ENCODE measurements at regions not wholly inside any gene's neighbourhood (a gene's known extent, or its start where the extent isn't known, plus 50 kb on each side); places are given as distances from the start of the nearest gene placed in this dataset.
A peak's percentile ranks its signal among the peaks of the same experiment; 100 is the strongest.

DNA sequence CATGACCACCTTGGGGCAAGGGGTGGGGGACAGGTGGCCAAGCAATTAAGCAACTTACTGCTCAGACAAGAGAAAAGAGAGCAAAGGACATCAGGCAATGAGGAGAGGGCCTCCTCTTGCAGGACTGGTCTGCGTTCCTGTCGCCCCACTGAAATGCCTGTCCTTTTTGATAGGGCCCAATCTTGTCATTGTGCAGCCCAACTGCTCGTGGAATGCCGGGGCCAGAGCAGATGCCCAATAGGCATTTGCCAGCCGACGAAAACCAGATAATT is 104.5 kb upstream of the SH3BP4 start:
- no peaks in the 10 kb centered on the region for H3K36me3 ChIP-seq
- no peak overlapping the region for H3K4me3 ChIP-seq
- H3K27ac ChIP-seq, result no peak overlapping the region
- no peaks in the 10 kb centered on the region for H3K27me3 ChIP-seq
- H3K9me3 ChIP-seq, result no peaks in the 10 kb centered on the region
- DNase-seq (ENCODE audit: low spot score in 2 of 2), result no peak
- no peaks in the 10 kb centered on the region for H3K4me1 ChIP-seq
- WGBS, result 95% methylated on average over 6 of the region's 6 CpGs
- TF ChIP-seq POLR2A (IDR thresholded peaks at IDR 0.05) (no peak), POLR2AphosphoS5 (IDR thresholded peaks at IDR 0.05) (no peak), EP300 (IDR thresholded peaks at IDR 0.05) (no peak)
- TF ChIP-seq, protein P1, sequence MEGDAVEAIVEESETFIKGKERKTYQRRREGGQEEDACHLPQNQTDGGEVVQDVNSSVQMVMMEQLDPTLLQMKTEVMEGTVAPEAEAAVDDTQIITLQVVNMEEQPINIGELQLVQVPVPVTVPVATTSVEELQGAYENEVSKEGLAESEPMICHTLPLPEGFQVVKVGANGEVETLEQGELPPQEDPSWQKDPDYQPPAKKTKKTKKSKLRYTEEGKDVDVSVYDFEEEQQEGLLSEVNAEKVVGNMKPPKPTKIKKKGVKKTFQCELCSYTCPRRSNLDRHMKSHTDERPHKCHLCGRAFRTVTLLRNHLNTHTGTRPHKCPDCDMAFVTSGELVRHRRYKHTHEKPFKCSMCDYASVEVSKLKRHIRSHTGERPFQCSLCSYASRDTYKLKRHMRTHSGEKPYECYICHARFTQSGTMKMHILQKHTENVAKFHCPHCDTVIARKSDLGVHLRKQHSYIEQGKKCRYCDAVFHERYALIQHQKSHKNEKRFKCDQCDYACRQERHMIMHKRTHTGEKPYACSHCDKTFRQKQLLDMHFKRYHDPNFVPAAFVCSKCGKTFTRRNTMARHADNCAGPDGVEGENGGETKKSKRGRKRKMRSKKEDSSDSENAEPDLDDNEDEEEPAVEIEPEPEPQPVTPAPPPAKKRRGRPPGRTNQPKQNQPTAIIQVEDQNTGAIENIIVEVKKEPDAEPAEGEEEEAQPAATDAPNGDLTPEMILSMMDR (IDR thresholded peaks at IDR 0.05), result no peak

DNA sequence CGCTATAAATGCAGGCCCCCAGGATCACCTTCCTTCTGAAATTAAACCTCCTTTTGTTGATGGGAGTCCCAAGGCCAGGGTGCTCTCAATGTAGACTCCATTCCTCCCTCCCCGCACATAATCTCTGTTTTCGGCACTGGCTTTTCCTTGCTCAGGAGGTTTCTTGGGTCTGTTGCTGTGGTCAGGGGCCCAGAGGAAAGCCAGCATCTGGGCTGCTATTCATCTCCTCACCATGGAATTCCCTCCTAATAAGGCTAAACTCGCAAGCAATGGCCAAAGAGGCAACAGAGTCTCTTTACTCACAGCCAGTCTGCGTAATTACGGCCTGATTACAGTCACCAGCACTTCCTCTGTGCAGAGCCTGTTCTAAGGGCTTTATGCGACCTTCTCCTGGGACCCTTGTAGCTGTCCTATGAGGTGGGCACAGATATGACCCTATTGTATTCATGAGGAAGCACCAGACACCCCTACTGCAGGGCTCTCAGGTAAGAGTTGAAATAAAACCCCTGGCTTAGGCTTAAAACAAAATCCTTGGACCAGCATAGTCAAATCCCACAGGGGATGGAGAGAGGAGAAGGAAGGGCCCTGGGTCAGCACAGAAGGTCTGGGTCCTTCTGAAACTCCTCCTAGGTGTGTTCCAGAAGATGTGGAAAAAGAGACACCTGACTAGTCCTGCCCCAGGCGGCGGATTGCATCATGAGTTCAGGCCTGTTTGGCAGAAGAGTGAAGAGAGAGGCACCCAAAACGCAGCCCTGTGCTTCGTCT is 105.0 kb upstream of the SH3BP4 start:
- TF ChIP-seq, protein P1 (IDR thresholded peaks at IDR 0.05), result no peak
- TF ChIP-seq POLR2A (IDR thresholded peaks at IDR 0.05), result no peak
- no peak for TF ChIP-seq EP300 (IDR thresholded peaks at IDR 0.05)
- H3K4me1 ChIP-seq, result no peaks in the 10 kb centered on the region
- DNase-seq (ENCODE audit: low spot score in 2 of 2), result no peak

DNA sequence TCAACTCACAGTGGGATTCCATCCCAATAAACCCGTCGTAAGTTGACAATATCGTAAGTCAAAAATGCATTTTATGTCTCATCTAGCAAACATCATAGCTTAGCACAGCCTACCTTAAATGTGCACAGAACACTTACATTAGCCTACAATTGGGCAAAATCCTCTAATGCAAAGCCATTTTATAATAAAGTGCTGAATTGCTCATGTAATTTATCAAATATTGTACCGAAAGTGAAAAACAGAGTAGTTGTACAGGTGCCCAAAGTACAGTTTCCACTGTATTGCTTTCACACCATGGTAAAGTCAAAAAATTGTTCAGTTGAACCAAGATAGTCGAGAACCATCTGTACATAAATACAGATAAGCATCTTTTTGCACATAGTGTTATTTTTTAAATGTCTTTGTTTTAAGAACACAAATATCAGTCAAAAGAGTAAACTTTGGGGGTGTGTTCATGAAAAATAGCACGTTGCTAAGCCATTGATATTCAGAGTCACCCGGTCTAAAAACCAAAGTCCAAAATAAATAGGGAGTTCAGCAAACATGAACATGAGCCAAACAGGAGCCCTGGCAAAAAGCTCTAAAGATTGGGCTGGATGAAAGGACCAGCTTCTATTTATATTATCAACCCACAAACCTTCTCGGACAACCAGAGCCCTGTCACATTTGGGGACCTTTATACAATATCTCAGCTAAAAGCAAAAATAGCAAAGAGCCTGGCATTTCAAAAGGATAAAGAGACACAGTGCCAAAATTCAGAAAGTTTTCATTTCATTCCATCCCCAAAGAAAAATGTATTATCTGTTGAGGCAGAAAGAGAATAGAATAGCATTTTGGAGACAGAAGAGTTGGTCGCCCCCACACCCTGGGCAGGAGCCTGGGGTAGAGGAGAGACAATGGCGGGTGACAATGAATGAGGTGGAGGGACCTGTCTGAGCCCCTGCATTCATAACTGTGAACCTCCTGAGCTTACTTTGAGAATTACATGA is 105.9 kb upstream of the SH3BP4 start:
- no peak for DNase-seq (ENCODE audit: low spot score in 2 of 2)
- Histone ChIP-seq H3K27me3 (no peaks in the 10 kb centered on the region), H3K36me3 (no peaks in the 10 kb centered on the region), H3K4me3 (no peak overlapping the region), H3K9me3 (no peaks in the 10 kb centered on the region), H3K27ac (no peak overlapping the region), H3K4me1 (peaks cover 8% of the 10 kb centered on the region)
- WGBS, result 87% methylated on average over 10 of the region's 10 CpGs
- TF ChIP-seq EP300 (IDR thresholded peaks at IDR 0.05) (no peak), POLR2AphosphoS5 (IDR thresholded peaks at IDR 0.05) (no peak), POLR2A (IDR thresholded peaks at IDR 0.05) (no peak)
- TF ChIP-seq, protein P1 (IDR thresholded peaks at IDR 0.05), result no peak

More for the DNA sequence above, 105.0 kb upstream of the SH3BP4 start:
- Histone ChIP-seq H3K4me3 (no peak overlapping the region), H3K27me3 (no peaks in the 10 kb centered on the region), H3K36me3 (no peaks in the 10 kb centered on the region), H3K27ac (no peak overlapping the region), H3K9me3 (no peaks in the 10 kb centered on the region)
- WGBS, result 90% methylated on average over 11 of the region's 11 CpGs

DNA sequence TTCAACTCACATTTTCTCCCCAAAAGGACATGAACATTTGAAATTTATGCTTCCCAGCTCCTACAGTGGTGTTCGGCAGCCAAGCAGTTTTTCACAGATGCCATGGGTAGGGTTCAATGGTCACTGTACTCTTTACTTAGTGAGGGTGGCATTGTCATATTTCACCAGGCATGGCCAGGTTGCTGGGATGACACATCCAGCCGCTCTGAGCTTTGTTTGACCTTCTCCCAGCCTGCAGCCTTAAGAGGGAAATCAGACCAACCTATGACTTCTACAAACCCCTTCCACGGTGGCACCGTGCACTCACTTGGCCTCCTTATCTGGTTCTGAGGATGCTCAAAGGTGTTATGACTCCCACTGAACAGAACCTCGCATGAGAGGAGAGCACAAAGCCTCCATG is 108.4 kb upstream of the SH3BP4 start:
- Histone ChIP-seq H3K9me3 (no peaks in the 10 kb centered on the region), H3K36me3 (no peaks in the 10 kb centered on the region), H3K4me1 (peaks cover 24% of the 10 kb centered on the region), H3K4me3 (no peak overlapping the region), H3K27me3 (no peaks in the 10 kb centered on the region), H3K27ac (no peak overlapping the region)
- WGBS, result 94% methylated on average over 5 of the region's 5 CpGs
- no peak for DNase-seq (ENCODE audit: low spot score in 2 of 2)
- TF ChIP-seq POLR2A (IDR thresholded peaks at IDR 0.05) (no peak), EP300 (IDR thresholded peaks at IDR 0.05) (no peak), POLR2AphosphoS5 (IDR thresholded peaks at IDR 0.05) (no peak)
- TF ChIP-seq, protein P1 (IDR thresholded peaks at IDR 0.05), result no peak

DNA sequence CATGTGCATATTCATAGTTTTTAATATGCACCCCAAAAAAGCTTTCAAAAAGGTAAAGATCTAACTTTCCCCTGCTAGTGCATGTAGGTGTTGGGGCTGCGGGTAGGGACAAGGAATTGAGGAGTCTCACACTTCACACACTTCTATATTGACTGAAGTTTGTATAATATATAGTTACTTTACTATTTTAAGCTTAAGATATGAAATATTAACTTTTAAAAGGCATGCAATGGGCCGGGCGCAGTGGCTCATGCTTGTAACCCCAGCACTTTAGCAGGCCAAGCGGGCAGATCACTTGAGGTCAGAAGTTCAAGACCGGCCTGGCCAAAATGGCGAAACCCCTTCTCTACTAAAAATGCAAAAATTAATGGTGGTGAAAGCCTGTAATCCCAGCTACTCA is 109.1 kb upstream of the SH3BP4 start:
- WGBS, result 97% methylated on average over 6 of the region's 6 CpGs
- H3K9me3 ChIP-seq, result no peaks in the 10 kb centered on the region
- TF ChIP-seq, protein P1 (IDR thresholded peaks at IDR 0.05), result no peak

More for the DNA sequence above, 109.1 kb upstream of the SH3BP4 start:
- no peaks in the 10 kb centered on the region for H3K27me3 ChIP-seq
- no peaks in the 10 kb centered on the region for H3K36me3 ChIP-seq
- peaks cover 24% of the 10 kb centered on the region for H3K4me1 ChIP-seq
- H3K27ac ChIP-seq, result no peak overlapping the region
- peak in 1 of 2 donors; percentile 65 for DNase-seq (ENCODE audit: low spot score in 2 of 2)
- no peak overlapping the region for H3K4me3 ChIP-seq

All from suprapubic skin (tissue), 4 donors.